Body of pancreas (tissue), 4 donors: ENCODE measurements at regions not wholly inside any gene's neighbourhood (a gene's known extent, or its start where the extent isn't known, plus 50 kb on each side); places are given as distances from the start of the nearest gene placed in this dataset.

Experiments used
- POLR2A ChIP-seq, 3 donors: fragments of 450-650 bp; IDR thresholded peaks; one replicate each; pipeline ENCODE4 v1.6.1; 2016; ENCODE audit warnings: antibody characterized with exemption in 3 of 3, mild to moderate bottlenecking in 2 of 3
- TF ChIP-seq, protein P1 (sequence below), 7 experiments: fragments of 450-650 bp in 4 of 7; fragments of 200-600 bp in 3 of 7; sonication (generic) in 3 of 7; IDR thresholded peaks; one replicate each; pipeline ENCODE4 v1.5.1; 2016 to 2019; ENCODE audit warnings: antibody characterized with exemption in 7 of 7

GRCh38 chr18:40921845-40922629, 1033.0 kb upstream of the PIK3C3 start:
- TF ChIP-seq, protein P1, sequence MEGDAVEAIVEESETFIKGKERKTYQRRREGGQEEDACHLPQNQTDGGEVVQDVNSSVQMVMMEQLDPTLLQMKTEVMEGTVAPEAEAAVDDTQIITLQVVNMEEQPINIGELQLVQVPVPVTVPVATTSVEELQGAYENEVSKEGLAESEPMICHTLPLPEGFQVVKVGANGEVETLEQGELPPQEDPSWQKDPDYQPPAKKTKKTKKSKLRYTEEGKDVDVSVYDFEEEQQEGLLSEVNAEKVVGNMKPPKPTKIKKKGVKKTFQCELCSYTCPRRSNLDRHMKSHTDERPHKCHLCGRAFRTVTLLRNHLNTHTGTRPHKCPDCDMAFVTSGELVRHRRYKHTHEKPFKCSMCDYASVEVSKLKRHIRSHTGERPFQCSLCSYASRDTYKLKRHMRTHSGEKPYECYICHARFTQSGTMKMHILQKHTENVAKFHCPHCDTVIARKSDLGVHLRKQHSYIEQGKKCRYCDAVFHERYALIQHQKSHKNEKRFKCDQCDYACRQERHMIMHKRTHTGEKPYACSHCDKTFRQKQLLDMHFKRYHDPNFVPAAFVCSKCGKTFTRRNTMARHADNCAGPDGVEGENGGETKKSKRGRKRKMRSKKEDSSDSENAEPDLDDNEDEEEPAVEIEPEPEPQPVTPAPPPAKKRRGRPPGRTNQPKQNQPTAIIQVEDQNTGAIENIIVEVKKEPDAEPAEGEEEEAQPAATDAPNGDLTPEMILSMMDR (IDR thresholded peaks at IDR 0.05), result no peak
- no peak for TF ChIP-seq POLR2A (IDR thresholded peaks at IDR 0.05)
